BLaER1 (cell line): ENCODE measurements at regions not wholly inside any gene's neighbourhood (a gene's known extent, or its start where the extent isn't known, plus 50 kb on each side); places are given as distances from the start of the nearest gene placed in this dataset.

ENCODE experiments used
- H3K27ac ChIP-seq: shearing (Covaris generic); formaldehyde crosslinking; 2 replicates; pipeline ENCODE4 v1.8.1; 2022
- H3K27me3 ChIP-seq: shearing (Covaris generic); formaldehyde crosslinking; 2 replicates; pipeline ENCODE4 v1.8.1; 2022
- H3K36me3 ChIP-seq: shearing (Covaris generic); formaldehyde crosslinking; 2 replicates; pipeline ENCODE4 v1.8.1; 2022
- H3K4me1 ChIP-seq: shearing (Covaris generic); formaldehyde crosslinking; 2 replicates; pipeline ENCODE4 v1.8.1; 2022
- H3K4me2 ChIP-seq: shearing (Covaris generic); formaldehyde crosslinking; 2 replicates; pipeline ENCODE4 v1.8.1; 2022
- H3K4me3 ChIP-seq: shearing (Covaris generic); formaldehyde crosslinking; 2 replicates; pipeline ENCODE4 v1.8.1; 2022
- H3K9ac ChIP-seq: shearing (Covaris generic); formaldehyde crosslinking; 2 replicates; pipeline ENCODE4 v1.8.1; 2022
- H3K9me3 ChIP-seq: shearing (Covaris generic); formaldehyde crosslinking; 2 replicates; pipeline ENCODE4 v1.8.1; 2022
- H4K20me1 ChIP-seq: shearing (Covaris generic); formaldehyde crosslinking; 2 replicates; pipeline ENCODE4 v1.8.1; 2022
- Cebpa-rat ChIP-seq: shearing (Covaris generic); IDR thresholded peaks from 2 replicates; pipeline ENCODE4 v1.8.1; 2022

GRCh38 chr3:103388214-103388613, 953.4 kb downstream of the ZPLD1 start:
- no peak for TF ChIP-seq Cebpa-rat
- no peaks in the 10 kb centered on the region for H4K20me1 ChIP-seq
- no peak overlapping the region for H3K4me2 ChIP-seq
- H3K4me3 ChIP-seq: no peak overlapping the region
- no peaks in the 10 kb centered on the region for H3K36me3 ChIP-seq
- H3K9me3 ChIP-seq: no peaks in the 10 kb centered on the region
- no peaks in the 10 kb centered on the region for H3K4me1 ChIP-seq
- no peaks in the 10 kb centered on the region for H3K27me3 ChIP-seq
- H3K9ac ChIP-seq: no peak overlapping the region
- no peak overlapping the region for H3K27ac ChIP-seq

DNA sequence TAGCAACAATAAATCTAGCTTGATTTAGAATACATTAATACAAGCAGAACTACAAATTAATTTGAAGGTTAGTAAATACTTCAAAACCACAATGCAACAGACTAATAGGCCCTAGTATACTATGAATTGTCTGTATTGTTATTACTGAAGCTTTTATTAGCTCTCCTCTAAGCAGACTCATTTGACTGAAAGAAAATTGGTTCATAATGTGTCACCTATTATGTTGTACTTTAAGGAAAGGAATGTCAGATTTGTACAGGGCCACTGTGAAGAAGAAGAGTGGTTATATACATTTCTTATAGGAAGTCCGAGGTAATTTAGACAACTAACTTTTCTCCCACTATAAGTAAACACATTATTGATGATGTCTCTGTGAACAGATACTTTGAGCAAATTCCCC, 954.5 kb downstream of the ZPLD1 start:
- Histone ChIP-seq H3K27ac (no peak overlapping the region), H4K20me1 (no peaks in the 10 kb centered on the region), H3K4me3 (no peak overlapping the region), H3K9ac (no peak overlapping the region), H3K9me3 (no peaks in the 10 kb centered on the region), H3K36me3 (no peaks in the 10 kb centered on the region), H3K4me2 (no peak overlapping the region), H3K27me3 (no peaks in the 10 kb centered on the region), H3K4me1 (no peaks in the 10 kb centered on the region)
- no peak for TF ChIP-seq Cebpa-rat

DNA sequence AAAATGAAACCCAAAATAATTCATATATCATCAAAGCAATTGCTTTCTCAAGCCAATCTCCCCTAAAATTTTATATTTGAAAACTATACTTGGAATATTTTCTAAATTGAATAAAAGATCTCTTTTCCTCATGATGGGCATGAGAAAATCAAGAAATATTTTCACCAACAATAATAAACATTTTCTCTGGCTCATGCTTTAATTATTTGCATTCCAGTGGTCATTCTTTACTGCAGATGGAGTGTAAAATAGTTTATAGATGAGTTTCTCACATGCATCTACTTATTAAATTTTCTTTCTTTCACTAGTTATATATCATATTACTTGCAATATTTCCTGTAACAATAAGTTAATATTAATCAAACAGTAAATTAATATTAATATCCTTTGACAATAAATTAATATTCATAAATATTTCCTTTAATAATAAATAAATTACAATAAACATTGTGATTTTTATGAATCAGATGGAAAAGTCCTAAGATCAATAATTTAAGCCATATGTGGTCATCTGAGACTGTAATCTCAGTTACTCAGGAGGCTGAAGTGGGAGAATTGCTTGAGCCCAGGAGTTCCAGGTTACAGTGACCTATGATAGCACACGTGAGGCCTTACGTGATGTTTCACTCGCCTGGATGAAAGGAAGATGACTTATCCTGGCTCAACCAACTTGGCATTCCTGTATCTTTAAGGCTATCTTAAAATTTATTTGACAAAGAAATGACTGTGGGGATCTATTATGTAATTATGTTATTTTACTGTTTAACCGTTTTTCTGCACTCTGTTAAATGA, 958.8 kb downstream of the ZPLD1 start:
- no peak overlapping the region for H3K27ac ChIP-seq
- no peaks in the 10 kb centered on the region for H4K20me1 ChIP-seq
- H3K9ac ChIP-seq: no peak overlapping the region
- no peak for TF ChIP-seq Cebpa-rat
- H3K27me3 ChIP-seq: no peaks in the 10 kb centered on the region
- no peaks in the 10 kb centered on the region for H3K9me3 ChIP-seq
- no peak overlapping the region for H3K4me3 ChIP-seq
- H3K4me1 ChIP-seq: no peaks in the 10 kb centered on the region
- H3K4me2 ChIP-seq: no peak overlapping the region
- H3K36me3 ChIP-seq: no peaks in the 10 kb centered on the region

GRCh38 chr3:103403191-103403590, 968.4 kb downstream of the ZPLD1 start:
- H3K36me3 ChIP-seq: no peaks in the 10 kb centered on the region
- no peaks in the 10 kb centered on the region for H3K9me3 ChIP-seq
- TF ChIP-seq Cebpa-rat: no peak

DNA sequence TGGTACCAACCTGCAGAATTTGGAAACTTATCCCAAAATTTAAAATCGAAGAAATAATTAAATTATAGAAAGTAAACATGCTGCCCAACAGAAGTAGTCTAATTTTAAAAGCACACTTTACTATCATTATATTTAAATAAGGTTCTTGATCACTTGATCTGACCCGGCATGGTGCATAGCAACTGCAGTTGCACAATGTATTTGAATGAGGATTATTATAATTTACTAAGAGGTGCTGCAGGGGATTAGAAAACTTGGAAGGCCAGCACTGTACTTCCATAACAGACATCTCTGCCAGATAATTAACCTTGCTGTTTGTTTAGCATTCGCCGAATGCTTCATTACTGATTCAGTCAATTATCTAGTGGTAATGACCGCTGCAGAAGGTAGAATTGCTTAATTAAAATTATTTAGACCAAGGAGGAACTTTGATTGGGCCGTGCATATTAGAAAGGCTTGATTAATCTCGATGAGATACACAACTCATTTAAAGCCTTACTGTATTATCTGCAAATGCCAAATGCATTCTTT, 971.6 kb downstream of the ZPLD1 start:
- H3K27ac ChIP-seq: no peak overlapping the region
- no peak for TF ChIP-seq Cebpa-rat
- no peak overlapping the region for H3K4me3 ChIP-seq
- H3K27me3 ChIP-seq: no peaks in the 10 kb centered on the region
- no peak overlapping the region for H3K4me2 ChIP-seq
- H3K4me1 ChIP-seq: no peaks in the 10 kb centered on the region
- H3K9me3 ChIP-seq: no peaks in the 10 kb centered on the region
- no peak overlapping the region for H3K9ac ChIP-seq
- H3K36me3 ChIP-seq: no peaks in the 10 kb centered on the region
- H4K20me1 ChIP-seq: no peaks in the 10 kb centered on the region

More at GRCh38 chr3:103403191-103403590, 968.4 kb downstream of the ZPLD1 start:
- Histone ChIP-seq H3K27me3 (no peaks in the 10 kb centered on the region), H3K4me3 (no peak overlapping the region), H3K4me2 (no peak overlapping the region), H3K9ac (no peak overlapping the region), H4K20me1 (no peaks in the 10 kb centered on the region), H3K4me1 (no peaks in the 10 kb centered on the region), H3K27ac (no peak overlapping the region)

DNA sequence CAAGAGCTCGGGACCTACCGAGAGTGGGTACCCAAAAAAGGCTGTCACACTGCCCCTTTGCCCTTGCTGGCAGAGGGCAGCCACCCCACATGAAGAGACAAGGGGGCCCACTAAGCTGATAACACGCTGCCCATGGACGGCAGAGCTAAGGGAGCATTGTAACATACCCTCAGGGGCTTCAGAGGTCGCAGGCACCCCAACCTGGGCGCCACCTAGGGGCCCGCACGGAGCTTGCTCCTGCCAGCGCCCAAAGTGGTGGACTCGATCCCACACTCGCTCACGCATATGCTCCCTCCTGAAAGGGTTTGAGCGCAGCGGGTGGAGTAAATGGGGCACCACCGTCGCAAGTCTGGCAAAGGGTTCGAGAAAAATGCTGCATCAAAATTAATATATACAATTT, 975.4 kb downstream of the ZPLD1 start:
- H3K9me3 ChIP-seq: no peaks in the 10 kb centered on the region
- TF ChIP-seq Cebpa-rat: no peak
- H3K4me1 ChIP-seq: no peaks in the 10 kb centered on the region
- H3K27ac ChIP-seq: no peak overlapping the region
- no peaks in the 10 kb centered on the region for H3K27me3 ChIP-seq
- no peak overlapping the region for H3K4me2 ChIP-seq
- no peaks in the 10 kb centered on the region for H3K36me3 ChIP-seq
- H3K9ac ChIP-seq: no peak overlapping the region
- H4K20me1 ChIP-seq: no peaks in the 10 kb centered on the region
- no peak overlapping the region for H3K4me3 ChIP-seq

- no peaks in the 10 kb centered on the region for H3K4me1 ChIP-seq
- no peak overlapping the region for H3K4me2 ChIP-seq
- no peak for TF ChIP-seq Cebpa-rat
- no peaks in the 10 kb centered on the region for H3K36me3 ChIP-seq
- no peak overlapping the region for H3K27ac ChIP-seq
- no peaks in the 10 kb centered on the region for H3K9me3 ChIP-seq
- H3K27me3 ChIP-seq: no peaks in the 10 kb centered on the region
- H3K9ac ChIP-seq: no peak overlapping the region
- H4K20me1 ChIP-seq: no peaks in the 10 kb centered on the region
- H3K4me3 ChIP-seq: no peak overlapping the region
Measured at GRCh38 chr3:103421460-103421859, 986.6 kb downstream of the ZPLD1 start.

DNA sequence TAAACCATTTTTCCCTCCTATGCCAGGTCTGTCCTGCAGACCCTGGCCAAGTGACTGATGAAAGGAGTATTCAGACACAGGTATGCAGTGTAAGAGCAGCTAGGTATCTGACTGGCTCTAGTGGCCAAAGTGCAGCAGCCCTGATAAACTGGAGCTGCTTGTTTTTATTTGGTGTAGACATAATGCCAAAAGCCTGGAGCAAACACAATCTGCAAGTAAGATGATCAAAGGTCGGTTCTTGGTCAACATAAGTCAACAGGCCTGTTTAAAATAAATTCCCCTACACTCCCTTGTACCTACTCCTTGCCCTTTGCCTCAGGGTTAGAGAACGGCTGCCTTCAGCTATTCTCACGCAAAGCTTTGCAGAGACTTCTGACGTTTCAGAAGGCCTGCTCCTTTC, 1003.1 kb downstream of the ZPLD1 start:
- Histone ChIP-seq H3K4me3 (no peak overlapping the region), H3K27me3 (no peaks in the 10 kb centered on the region), H3K4me2 (no peak overlapping the region), H3K9me3 (peaks cover 23% of the 10 kb centered on the region), H3K4me1 (no peaks in the 10 kb centered on the region), H3K27ac (no peak overlapping the region), H4K20me1 (no peaks in the 10 kb centered on the region), H3K9ac (no peak overlapping the region), H3K36me3 (no peaks in the 10 kb centered on the region)
- TF ChIP-seq Cebpa-rat: no peak

DNA sequence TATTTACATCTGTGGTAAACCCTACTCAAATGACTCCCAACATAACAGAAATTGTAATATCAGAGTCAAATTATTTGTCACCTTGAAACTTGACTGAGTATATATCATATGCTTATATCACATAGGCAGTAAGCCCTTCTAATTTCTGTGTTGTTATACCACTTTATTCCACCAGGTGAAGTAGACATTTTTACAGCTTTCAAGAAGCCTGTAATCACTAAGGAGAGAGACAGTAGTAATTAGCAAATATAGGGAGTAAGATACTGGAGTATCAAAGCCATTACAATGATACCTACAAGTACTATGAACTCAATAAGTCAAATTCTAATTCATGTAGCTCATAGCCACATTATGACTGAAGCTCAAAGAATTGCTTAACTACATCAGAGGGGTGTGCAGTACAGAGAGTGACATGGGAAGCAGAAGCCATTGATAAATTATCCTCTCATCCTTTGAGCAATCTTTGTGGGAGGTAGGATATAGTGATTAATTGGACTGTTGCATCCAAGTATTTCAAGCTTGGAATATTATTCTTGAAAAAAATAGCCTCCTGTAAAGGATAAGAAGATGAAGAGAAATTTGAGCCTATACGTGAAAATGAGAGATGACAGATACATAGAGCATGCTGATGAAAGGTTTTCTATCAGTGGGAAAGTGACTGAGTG, 1005.9 kb downstream of the ZPLD1 start:
- H3K36me3 ChIP-seq: no peaks in the 10 kb centered on the region
- no peak overlapping the region for H3K9ac ChIP-seq
- H3K4me3 ChIP-seq: no peak overlapping the region
- H4K20me1 ChIP-seq: no peaks in the 10 kb centered on the region
- no peaks in the 10 kb centered on the region for H3K4me1 ChIP-seq
- no peak overlapping the region for H3K27ac ChIP-seq
- H3K4me2 ChIP-seq: no peak overlapping the region
- no peak for TF ChIP-seq Cebpa-rat
- no peaks in the 10 kb centered on the region for H3K27me3 ChIP-seq
- H3K9me3 ChIP-seq: peaks cover 23% of the 10 kb centered on the region

DNA sequence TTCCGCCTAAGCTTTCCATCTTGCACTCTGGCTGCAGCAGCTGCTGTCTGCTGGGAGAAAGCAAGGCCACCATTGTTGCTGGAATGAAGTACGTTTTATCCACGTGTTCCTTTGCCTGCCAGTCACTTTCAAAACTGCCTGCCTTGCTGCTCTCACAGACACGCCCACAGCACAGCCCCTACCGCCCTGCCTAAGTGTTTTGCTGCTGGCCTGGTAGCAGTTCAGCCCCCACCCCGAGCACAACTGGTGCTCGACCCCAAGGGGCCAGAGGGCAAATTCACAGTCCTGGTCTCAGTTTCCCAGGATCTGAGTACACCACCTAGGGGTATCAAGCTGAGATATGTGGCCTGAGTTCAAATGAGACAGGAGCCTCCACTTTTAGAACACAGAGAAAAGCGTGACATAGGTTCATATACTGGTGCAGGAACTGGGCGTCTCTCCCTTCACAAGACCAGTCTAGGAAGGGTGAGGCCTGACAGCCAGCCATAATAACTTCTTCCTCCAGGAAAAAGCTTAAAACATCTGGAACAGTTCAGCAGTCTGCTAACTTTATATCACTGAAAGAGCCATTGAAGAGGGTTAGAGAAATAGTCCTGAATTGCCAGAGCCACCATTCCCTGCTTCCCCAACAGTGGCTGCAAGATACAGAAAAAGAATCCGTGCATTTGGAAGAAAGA, 1012.3 kb downstream of the ZPLD1 start:
- H3K4me3 ChIP-seq: no peak overlapping the region
- H3K9me3 ChIP-seq: no peaks in the 10 kb centered on the region
- H3K4me1 ChIP-seq: no peaks in the 10 kb centered on the region
- no peak overlapping the region for H3K9ac ChIP-seq
- TF ChIP-seq Cebpa-rat: no peak
- no peak overlapping the region for H3K27ac ChIP-seq
- no peak overlapping the region for H3K4me2 ChIP-seq
- H4K20me1 ChIP-seq: no peaks in the 10 kb centered on the region
- H3K36me3 ChIP-seq: no peaks in the 10 kb centered on the region
- no peaks in the 10 kb centered on the region for H3K27me3 ChIP-seq
